KBM-7 (cell line): ENCODE measurements at regions not wholly inside any gene's neighbourhood (a gene's known extent, or its start where the extent isn't known, plus 50 kb on each side); places are given as distances from the start of the nearest gene placed in this dataset.
"Not testable (repeated sequence)": the region's sequence is repeated elsewhere in the genome, so short reads cannot be mapped to it uniquely, and the experiment has no call there.

ENCODE experiments used
- DNase-seq: peaks from one replicate; pipeline ENCODE4 v3.0.0-alpha.2; 2015
- in situ Hi-C: fragments of 300-500 bp; cut with MboI; formaldehyde crosslinking; loops from 2 replicates; pipeline ENCODE4 v1.14.3; 2020; ENCODE audit warnings: low sequenced_read_pairs, low pct_unique_long_range_greater_than_20kb, mixed read lengths

GRCh38 chr3:96465521-96465920 is 348.9 kb upstream of the EPHA6 start:
- in situ Hi-C loops = no loop called here
- no peak for DNase-seq

DNA sequence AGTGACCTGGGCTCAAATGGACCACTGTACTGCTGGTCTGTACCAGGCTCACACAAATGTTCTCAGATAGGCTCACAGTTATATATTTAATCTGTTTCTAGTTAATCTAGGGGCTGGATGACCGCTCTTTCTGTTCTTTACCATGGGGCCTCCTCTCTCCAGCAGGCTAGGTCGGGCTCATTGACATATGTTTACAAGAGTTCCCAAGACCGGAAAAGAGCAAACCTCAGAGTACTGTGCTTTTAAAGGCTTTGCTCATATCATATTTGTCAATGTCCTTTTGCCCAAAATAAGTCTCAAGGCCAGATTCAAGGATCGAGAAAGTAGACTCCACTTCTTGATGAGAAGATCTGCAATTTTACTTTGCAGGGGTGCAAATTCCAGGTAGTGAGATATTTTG is 348.0 kb upstream of the EPHA6 start:
- DNase-seq = no peak
- in situ Hi-C loops = no loop called here

DNA sequence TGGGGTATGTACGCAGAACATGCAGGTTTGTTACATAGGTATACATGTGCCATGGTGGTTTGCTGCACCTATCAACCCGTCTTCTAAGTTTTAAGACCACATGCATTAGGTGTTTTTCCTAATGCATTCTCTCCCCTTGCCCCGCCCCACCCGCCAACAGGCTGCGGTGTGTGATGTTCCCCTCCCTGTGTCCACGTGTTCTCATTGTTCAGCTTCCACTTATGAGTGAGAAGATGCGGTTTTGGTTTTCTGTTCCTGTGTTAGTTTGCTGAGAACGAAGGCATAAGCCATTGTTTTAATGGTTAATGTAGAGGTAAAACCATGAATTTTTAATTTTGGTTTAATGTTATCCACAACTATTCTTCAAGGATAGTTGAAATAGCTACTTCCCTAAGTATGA is 346.8 kb upstream of the EPHA6 start:
- in situ Hi-C loops = no loop called here
- DNase-seq = no peak

DNA sequence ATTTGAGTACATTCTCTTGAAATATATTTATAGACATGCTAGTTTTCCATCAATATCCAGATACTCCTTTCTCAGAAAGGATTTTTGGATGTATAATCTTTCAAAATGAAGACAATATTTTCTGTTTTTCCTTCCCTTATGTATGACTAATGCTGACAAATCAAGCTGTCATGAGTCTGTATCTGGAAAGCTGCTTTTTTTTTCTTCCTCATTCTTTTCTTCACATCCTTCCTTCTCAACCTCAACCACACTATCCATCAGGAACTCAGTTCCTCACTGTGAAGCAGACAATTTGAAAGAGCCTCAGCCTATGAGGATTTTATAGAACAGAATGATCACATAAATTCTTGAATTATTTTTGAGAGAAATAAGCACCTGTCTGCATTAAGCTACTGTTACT is 335.9 kb upstream of the EPHA6 start:
- no peak for DNase-seq
- in situ Hi-C loops = no loop called here

GRCh38 chr3:96480881-96481280 is 333.5 kb upstream of the EPHA6 start:
- in situ Hi-C loops = no loop called here
- no peak for DNase-seq

GRCh38 chr3:96483191-96483590 is 331.2 kb upstream of the EPHA6 start:
- in situ Hi-C loops, DNase-seq: not testable (repeated sequence)

DNA sequence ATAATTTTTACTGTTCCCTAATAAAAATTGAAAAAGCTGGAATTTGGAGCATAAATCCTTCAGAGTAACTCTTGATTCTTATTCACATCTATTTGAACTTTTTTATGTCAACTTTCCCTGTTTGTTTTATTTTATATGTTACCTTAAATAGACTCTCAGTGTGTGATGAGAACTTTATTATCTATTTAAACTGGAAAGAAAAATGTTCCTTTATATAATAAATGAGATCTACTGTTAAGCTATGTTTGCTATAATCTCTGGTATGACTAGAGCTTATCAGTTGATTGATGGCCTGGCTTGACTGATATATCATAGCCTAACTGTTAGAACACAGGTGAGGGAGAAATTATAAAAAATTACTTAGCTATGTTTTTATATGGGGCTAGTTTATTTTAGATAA is 330.6 kb upstream of the EPHA6 start:
- DNase-seq = no peak
- in situ Hi-C loops = no loop called here

DNA sequence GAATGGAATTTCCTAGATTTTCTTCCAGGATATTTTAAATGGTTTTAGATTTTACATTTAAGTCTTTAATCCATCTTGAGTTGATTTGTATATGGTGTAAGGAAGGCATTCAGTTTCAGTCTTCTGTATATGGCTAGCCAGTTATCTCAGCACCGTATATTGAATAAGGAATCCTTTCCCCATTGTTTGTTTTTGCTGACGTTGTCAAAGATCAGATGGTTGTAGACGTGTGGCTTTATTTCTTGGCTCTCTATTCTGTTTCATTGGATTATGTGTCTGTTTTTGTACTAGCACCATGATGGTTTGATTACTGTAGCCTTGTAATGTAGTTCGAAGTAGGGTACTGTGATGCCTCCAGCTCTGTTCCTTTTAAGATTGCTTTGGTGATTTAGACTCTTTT is 325.7 kb upstream of the EPHA6 start:
- in situ Hi-C loops = no loop called here
- DNase-seq = no peak

GRCh38 chr3:96491023-96491422 is 323.4 kb upstream of the EPHA6 start:
- no peak for DNase-seq
- in situ Hi-C loops = no loop called here

GRCh38 chr3:96491868-96492267 is 322.5 kb upstream of the EPHA6 start:
- no peak for DNase-seq
- in situ Hi-C loops = no loop called here

GRCh38 chr3:96510334-96510733 is 304.1 kb upstream of the EPHA6 start:
- in situ Hi-C loops = no loop called here
- no peak for DNase-seq

- in situ Hi-C loops = no loop called here
Observed at GRCh38 chr3:96537165-96537564, 277.2 kb upstream of the EPHA6 start.

GRCh38 chr3:96538186-96538585 is 276.2 kb upstream of the EPHA6 start:
- DNase-seq = no peak
- in situ Hi-C loops = no loop called here

More at GRCh38 chr3:96537165-96537564, 277.2 kb upstream of the EPHA6 start:
- no peak for DNase-seq

- in situ Hi-C loops = no loop called here
- DNase-seq = no peak
Observed at GRCh38 chr3:96548073-96548472, 266.3 kb upstream of the EPHA6 start.

DNA sequence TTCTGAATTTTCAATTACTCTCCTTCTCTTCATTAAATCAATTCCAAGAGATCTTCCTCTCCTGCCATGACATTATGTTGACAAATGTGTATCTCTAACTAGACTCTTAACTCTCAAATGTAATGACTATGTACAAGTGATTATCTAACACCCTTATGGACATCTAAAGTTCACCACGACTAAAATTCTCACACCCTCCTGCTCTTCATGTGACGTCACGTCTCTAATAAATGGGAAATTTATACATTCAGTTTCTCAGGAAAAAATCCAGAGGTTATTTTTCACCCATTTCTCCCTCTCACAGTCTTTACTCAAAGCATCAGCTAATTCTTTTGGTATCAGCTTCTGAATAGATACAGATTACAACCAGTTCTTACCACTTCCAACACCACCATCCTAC is 237.5 kb upstream of the EPHA6 start:
- no peak for DNase-seq
- in situ Hi-C loops = no loop called here

DNA sequence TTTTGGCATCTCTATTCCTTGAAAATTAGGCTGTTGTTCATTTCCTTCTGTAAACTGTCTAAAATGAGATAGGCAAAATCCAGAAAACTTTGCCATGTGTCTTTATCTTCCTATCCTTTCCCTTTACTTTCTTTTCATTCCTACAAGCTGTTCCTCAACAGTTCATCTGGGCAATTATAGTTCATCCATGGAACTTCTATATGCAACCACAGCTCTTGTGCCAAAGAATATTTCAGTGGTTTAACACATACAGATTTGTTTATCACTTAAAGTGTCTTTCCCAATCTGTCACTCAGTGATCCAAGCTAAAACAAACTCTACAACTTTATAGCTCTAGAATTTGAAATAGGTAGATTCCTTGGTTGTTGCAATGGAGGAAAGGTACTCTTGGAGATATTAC is 230.3 kb upstream of the EPHA6 start:
- no peak for DNase-seq
- in situ Hi-C loops = no loop called here

DNA sequence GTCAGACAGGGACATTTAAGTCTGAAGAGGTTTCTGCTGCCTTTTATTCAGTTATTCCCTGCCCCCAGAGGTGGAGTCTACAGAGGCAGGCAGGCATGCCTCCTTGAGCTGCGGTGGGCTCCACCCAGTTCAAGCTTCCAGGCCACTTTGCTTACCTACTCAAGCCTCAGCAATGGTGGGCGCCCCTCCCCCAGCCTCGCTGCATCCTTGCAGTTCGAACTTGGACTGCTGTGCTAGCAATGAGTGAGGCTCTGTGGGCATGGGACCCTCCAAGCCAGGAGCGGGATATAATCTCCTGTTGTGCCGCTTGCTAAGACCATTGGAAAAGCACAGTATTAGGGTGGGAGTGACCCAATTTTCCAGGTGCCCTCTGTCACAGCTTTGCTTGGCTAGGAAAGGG is 207.5 kb upstream of the EPHA6 start:
- DNase-seq, in situ Hi-C loops: not testable (repeated sequence)

DNA sequence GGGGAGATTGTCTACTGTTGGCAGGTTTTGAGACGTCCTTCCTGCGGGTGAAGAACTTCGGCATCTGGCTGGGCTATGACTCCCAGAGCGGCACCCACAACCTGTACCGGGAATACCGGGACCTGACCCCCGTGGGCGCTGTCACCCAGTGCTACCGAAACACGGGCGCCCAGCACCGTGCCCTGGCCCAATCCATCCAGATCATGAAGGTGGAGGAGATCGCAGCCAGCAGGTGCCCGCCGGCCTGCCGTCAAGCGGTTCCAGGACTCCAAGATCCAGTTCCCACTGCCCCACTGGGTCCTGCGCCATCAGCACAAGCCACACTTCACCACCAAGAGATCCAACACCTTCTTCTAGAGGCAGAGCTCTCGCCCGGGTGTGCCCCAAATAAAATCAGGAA is 194.9 kb upstream of the EPHA6 start:
- in situ Hi-C loops = no loop called here
- DNase-seq = peak; percentile 20

DNA sequence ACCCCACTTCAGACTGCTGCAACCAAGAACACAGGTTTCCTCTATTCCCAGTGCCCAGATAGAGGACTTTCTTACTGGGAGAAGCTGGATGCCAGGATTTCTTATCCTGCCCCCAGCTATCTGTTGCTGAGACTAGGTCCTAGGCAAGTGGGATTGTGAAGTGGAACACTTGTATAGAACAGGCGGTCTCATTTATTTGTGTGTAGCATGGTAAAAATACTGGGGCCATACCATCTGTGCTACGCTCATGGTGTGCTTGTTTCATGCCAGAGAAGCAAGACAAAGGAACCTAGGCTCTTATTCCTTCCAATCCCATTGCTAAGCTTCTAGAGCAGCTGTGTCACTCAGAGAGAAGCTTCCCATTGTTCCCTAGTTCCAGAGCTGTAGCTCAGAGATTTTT is 191.5 kb upstream of the EPHA6 start:
- in situ Hi-C loops = no loop called here
- no peak for DNase-seq

GRCh38 chr3:96631050-96631449 is 183.3 kb upstream of the EPHA6 start:
- no peak for DNase-seq
- in situ Hi-C loops = no loop called here

DNA sequence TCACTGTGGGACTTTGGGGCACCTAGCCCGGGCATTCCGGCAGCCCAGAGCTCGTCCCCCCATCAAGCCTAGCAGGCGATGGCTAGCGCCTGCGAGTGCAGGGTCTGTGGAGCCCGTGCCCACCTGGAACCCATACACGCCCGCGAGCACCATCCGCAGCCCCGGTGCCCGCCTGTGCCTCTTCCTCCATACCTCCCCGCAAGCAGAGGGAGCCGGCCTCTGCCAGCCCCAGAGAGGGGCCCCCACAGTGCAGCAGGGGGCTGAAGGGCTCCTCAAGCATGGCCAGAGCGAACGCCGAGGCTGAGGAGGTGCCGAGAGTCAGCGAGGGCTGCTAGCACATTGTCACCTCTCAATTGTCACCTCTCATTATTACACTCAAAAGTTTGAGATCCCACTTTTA is 167.8 kb upstream of the EPHA6 start:
- in situ Hi-C loops = no loop called here
- DNase-seq = no peak

GRCh38 chr3:96657710-96658109 is 156.7 kb upstream of the EPHA6 start:
- in situ Hi-C loops = no loop called here
- DNase-seq = no peak
